ENCODE measurements at regions not wholly inside any gene's neighbourhood (a gene's known extent, or its start where the extent isn't known, plus 50 kb on each side); places are given as distances from the start of the nearest gene placed in this dataset.

DNA sequence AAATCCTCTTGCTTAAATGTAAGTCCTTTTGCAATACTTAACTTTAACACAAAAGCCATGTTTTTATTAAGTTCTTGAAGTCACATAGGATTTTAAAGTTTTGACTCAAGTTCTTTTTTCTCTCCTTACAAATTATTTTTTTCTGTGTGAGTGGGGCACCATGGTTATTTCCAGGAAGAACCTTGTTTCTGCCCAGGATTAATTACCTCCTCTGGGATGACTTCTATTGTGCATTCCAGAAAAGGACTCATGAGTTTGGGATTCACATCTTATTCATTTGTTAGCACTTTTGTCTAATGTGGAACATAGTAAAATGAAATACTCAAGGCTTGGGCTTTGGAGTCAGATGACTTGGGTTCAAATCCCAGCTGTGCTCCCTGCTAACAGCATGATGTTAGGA lies 421.4 kb upstream of the WWC1 start:
- ATAC-seq = no peak
- no peak for TF ChIP-seq ZNF565 (CRISPR knock-in tag; conservative IDR thresholded peaks at IDR 0.05; ENCODE audit: low read depth)
- TF ChIP-seq RARB (CRISPR knock-in tag; IDR thresholded peaks at IDR 0.05) = no peak
- no peak for TF ChIP-seq BACH2 (CRISPR knock-in tag; IDR thresholded peaks at IDR 0.05; ENCODE audit: borderline replicate concordance)
- TF ChIP-seq ARNTL (CRISPR knock-in tag; IDR thresholded peaks at IDR 0.05; ENCODE audit: borderline replicate concordance, low read depth) = no peak
- no peak for TF ChIP-seq TOX (CRISPR knock-in tag; IDR thresholded peaks at IDR 0.05; ENCODE audit: borderline replicate concordance)
- TF ChIP-seq ISL1 (CRISPR knock-in tag; IDR thresholded peaks at IDR 0.05) = no peak
- TF ChIP-seq ZFP3 (CRISPR knock-in tag; IDR thresholded peaks at IDR 0.05) = no peak
- TF ChIP-seq, protein P1, sequence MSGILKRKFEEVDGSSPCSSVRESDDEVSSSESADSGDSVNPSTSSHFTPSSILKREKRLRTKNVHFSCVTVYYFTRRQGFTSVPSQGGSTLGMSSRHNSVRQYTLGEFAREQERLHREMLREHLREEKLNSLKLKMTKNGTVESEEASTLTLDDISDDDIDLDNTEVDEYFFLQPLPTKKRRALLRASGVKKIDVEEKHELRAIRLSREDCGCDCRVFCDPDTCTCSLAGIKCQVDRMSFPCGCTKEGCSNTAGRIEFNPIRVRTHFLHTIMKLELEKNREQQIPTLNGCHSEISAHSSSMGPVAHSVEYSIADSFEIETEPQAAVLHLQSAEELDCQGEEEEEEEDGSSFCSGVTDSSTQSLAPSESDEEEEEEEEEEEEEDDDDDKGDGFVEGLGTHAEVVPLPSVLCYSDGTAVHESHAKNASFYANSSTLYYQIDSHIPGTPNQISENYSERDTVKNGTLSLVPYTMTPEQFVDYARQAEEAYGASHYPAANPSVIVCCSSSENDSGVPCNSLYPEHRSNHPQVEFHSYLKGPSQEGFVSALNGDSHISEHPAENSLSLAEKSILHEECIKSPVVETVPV (CRISPR knock-in tag; IDR thresholded peaks at IDR 0.05) = no peak
- TF ChIP-seq CSDC2 (CRISPR knock-in tag; IDR thresholded peaks at IDR 0.05) = no peak
- TF ChIP-seq, protein P2, sequence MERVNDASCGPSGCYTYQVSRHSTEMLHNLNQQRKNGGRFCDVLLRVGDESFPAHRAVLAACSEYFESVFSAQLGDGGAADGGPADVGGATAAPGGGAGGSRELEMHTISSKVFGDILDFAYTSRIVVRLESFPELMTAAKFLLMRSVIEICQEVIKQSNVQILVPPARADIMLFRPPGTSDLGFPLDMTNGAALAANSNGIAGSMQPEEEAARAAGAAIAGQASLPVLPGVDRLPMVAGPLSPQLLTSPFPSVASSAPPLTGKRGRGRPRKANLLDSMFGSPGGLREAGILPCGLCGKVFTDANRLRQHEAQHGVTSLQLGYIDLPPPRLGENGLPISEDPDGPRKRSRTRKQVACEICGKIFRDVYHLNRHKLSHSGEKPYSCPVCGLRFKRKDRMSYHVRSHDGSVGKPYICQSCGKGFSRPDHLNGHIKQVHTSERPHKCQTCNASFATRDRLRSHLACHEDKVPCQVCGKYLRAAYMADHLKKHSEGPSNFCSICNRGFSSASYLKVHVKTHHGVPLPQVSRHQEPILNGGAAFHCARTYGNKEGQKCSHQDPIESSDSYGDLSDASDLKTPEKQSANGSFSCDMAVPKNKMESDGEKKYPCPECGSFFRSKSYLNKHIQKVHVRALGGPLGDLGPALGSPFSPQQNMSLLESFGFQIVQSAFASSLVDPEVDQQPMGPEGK (CRISPR knock-in tag; IDR thresholded peaks at IDR 0.05; ENCODE audit: borderline replicate concordance) = no peak
- TF ChIP-seq, protein P3, sequence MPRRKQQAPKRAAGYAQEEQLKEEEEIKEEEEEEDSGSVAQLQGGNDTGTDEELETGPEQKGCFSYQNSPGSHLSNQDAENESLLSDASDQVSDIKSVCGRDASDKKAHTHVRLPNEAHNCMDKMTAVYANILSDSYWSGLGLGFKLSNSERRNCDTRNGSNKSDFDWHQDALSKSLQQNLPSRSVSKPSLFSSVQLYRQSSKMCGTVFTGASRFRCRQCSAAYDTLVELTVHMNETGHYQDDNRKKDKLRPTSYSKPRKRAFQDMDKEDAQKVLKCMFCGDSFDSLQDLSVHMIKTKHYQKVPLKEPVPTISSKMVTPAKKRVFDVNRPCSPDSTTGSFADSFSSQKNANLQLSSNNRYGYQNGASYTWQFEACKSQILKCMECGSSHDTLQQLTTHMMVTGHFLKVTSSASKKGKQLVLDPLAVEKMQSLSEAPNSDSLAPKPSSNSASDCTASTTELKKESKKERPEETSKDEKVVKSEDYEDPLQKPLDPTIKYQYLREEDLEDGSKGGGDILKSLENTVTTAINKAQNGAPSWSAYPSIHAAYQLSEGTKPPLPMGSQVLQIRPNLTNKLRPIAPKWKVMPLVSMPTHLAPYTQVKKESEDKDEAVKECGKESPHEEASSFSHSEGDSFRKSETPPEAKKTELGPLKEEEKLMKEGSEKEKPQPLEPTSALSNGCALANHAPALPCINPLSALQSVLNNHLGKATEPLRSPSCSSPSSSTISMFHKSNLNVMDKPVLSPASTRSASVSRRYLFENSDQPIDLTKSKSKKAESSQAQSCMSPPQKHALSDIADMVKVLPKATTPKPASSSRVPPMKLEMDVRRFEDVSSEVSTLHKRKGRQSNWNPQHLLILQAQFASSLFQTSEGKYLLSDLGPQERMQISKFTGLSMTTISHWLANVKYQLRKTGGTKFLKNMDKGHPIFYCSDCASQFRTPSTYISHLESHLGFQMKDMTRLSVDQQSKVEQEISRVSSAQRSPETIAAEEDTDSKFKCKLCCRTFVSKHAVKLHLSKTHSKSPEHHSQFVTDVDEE (CRISPR knock-in tag; IDR thresholded peaks at IDR 0.05) = no peak
- no peak for TF ChIP-seq ZFP30 (CRISPR knock-in tag; IDR thresholded peaks at IDR 0.05)
- TF ChIP-seq TCF4 (CRISPR knock-in tag; IDR thresholded peaks at IDR 0.05; ENCODE audit: borderline replicate concordance) = no peak
- no peak for TF ChIP-seq PPARA (CRISPR knock-in tag; IDR thresholded peaks at IDR 0.05; ENCODE audit: borderline replicate concordance)
- TF ChIP-seq, protein P4, sequence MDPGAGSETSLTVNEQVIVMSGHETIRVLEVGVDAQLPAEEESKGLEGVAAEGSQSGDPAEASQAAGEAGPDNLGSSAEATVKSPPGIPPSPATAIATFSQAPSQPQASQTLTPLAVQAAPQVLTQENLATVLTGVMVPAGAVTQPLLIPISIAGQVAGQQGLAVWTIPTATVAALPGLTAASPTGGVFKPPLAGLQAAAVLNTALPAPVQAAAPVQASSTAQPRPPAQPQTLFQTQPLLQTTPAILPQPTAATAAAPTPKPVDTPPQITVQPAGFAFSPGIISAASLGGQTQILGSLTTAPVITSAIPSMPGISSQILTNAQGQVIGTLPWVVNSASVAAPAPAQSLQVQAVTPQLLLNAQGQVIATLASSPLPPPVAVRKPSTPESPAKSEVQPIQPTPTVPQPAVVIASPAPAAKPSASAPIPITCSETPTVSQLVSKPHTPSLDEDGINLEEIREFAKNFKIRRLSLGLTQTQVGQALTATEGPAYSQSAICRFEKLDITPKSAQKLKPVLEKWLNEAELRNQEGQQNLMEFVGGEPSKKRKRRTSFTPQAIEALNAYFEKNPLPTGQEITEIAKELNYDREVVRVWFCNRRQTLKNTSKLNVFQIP (CRISPR knock-in tag; IDR thresholded peaks at IDR 0.05; ENCODE audit: borderline replicate concordance, low read depth) = no peak
- no peak for TF ChIP-seq ZNF8 (CRISPR knock-in tag; IDR thresholded peaks at IDR 0.05)

DNA sequence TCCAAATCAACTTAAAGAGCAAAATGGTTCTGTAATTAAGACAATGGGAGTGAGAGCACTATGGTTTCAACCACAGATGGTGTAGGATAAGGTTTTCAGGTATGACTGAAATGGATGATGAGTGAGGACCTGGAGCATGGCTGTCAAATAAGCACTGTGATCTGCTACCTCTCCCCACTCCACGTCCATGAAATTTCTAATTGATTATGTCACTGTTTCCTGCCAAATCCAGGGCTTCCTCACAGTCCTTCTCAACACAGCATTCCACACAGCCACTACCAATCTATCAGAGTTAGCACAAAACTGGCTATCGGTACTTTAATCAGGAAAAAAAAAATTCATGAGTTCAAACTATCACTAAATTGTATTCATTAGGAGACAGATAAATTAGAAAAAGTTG lies 420.4 kb upstream of the WWC1 start:
- no peak for TF ChIP-seq GLIS3 (CRISPR knock-in tag; IDR thresholded peaks at IDR 0.05)
- no peak for TF ChIP-seq CSDC2 (CRISPR knock-in tag; IDR thresholded peaks at IDR 0.05)
- no peak for TF ChIP-seq ESRRG (CRISPR knock-in tag; IDR thresholded peaks at IDR 0.05)
- TF ChIP-seq, protein P4 (CRISPR knock-in tag; IDR thresholded peaks at IDR 0.05; ENCODE audit: borderline replicate concordance, low read depth) = no peak
- TF ChIP-seq, protein P1 (CRISPR knock-in tag; IDR thresholded peaks at IDR 0.05) = no peak
- ATAC-seq = no peak

DNA sequence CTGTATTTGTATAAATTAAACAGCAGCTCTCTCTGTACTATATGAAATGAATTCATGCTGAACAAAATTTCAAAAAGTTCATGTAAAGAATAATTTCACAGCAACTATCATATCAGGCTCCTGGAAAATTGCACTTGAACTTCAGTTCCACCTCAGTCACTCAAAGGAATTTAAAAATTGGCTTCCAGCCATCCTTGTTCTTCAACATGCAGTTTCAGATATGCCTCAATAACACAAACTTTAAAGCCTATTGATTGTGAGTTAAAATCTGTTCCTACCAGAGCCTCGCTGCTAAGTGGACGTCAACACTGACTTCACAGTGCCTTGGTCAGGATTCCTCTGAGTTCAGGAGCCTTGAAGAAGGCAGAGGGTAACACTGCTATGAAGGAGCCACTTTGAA lies 418.7 kb upstream of the WWC1 start:
- no peak for ATAC-seq
- TF ChIP-seq ARNTL (CRISPR knock-in tag; IDR thresholded peaks at IDR 0.05; ENCODE audit: borderline replicate concordance, low read depth) = no peak

Data from SK-N-SH treated with all-trans-retinoic acid at 6 μM for 48 hours (cell line).